KG1 (cell line): ENCODE measurements at regions not wholly inside any gene's neighbourhood (a gene's known extent, or its start where the extent isn't known, plus 50 kb on each side); places are given as distances from the start of the nearest gene placed in this dataset.
"Not testable (repeated sequence)": the region's sequence is repeated elsewhere in the genome, so short reads cannot be mapped to it uniquely, and the experiment has no call there.

ENCODE experiments used
- DNase-seq: peaks from one replicate; lab custom pipeline; 2025; lab: John Stamatoyannopoulos, UW

DNA sequence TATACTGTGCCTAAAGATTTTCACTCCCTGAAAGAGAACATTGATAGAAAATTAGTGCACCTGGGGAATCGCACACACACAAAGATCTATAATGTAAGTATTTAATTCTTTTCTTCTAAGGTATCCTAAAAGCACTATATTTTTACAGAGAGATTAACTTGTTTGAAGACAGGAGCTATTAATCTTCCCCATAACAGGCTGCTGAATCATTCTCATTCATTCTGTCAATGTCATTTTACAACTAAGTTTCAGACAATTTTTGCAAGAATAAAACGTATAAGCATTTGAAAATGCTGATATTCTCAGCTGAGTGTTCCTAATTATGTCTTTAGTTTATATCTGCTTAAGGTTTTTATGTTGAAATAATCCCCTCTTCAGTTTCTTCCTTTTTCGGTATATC, 776.7 kb downstream of the NXPH1 start:
- no peak for DNase-seq

DNA sequence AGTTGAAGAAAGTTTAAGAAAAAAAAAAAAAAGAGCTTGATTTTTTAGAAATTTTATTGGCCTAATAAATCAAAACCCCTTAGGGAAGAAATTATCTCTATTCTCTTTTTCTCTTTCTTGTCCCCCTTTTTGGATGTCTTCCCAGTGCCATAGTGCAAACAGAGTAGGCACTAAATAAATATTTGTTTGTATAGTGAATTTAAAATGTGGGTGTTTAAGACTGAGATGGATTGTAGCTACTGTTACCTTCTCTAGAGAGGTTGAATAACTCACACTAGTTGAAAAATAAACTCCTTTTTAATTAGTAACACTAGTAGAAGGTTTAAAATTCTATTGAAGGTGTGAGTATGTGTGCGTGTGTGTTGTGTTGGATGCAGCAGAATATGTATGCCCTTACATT, 783.8 kb downstream of the NXPH1 start:
- no peak for DNase-seq

DNA sequence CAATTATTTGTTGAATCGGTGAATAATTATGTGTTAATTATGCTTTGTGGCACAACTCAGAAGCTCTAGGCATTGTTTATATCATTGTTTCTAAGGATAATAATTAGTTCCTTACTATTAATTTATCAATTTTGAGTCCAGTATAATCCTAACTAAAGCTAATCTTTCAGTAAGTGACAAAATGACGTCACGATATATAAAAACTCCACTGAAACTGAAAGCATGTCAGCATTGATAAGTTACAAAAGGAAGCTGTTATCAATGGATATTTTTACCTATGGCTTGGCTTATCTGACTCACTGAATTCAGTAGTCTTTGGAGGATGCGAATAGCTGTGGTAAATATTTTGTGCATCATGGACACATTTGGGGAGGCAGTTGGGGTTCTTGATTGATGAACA, 793.1 kb downstream of the NXPH1 start:
- DNase-seq: no peak

DNA sequence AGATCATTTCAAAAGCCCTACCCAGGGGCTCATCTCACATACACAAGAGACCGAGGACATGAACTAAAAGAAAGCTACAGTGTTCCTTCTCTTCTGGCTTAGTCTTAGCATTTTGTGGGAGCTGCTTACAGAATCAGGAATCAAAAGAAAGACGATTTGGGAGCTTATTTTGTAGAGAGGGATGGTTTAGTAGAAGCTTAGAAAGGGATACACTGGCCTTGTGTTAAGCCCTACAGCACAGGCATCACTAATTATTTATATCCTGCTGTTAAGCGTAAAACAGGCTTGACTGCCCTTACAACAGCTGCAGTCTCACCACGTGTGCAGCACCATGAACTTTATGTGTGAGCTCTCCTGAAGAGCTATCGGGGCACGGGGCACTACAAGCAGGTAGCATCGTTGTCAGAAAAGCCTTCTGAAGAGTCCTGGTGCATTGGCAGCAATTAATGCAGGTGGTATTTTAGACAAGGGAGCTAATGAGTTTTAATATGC, 798.3 kb downstream of the NXPH1 start:
- no peak for DNase-seq

DNA sequence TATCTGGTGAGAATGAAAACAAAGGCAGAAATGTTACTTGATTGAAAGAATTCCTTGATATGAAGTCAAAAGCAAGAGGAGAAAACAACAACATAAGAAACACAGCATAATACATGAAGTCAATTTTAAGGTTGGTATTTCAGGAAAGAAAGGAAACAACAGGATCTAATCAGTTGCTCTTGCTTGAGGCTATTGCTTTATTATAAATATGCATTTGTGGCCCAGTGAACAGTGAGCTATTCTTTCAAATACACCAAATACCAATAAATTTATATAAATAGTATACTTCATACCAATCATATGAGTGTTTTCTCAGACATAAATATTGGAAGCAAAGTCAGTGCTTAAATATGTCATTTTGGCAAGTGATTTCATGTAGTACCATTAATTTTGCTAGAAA, 806.6 kb downstream of the NXPH1 start:
- no peak for DNase-seq

DNA sequence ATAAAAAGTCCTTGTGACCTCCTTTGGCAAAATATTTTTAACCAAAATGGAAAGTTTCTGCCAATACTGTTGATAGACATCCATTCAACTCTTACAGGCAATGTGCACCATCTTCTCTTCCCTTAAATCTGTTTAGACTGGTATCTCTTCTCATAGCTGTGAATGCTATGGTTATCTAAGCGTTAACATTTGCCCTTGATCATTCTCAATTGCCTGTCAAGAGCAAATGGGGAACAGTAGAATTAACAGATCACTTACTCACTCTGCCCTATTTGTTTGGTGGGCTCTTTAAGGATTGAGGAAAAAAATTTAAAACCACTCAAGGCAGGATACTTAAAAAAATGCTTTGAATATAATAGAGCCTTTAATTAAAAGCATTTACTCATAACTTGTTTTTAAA, 808.4 kb downstream of the NXPH1 start:
- no peak for DNase-seq

DNA sequence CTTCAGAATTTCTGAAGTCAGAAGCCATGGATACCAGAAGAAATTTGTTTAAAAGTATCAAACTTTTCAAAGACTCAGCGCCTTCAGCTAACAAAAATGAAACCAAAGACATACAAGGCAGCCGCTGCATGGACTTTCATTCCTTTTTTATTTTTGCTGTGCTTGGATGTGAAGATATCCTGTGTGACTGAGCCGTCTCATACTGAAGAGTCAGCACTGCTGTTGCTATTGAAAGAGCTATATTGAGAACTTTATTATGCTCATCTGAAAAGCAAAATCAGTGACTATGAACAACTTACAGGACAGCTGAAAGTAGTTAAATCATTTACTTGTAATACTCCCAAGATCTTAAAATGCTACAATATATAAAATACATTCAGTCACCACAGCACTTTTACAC, 809.2 kb downstream of the NXPH1 start:
- DNase-seq: no peak

DNA sequence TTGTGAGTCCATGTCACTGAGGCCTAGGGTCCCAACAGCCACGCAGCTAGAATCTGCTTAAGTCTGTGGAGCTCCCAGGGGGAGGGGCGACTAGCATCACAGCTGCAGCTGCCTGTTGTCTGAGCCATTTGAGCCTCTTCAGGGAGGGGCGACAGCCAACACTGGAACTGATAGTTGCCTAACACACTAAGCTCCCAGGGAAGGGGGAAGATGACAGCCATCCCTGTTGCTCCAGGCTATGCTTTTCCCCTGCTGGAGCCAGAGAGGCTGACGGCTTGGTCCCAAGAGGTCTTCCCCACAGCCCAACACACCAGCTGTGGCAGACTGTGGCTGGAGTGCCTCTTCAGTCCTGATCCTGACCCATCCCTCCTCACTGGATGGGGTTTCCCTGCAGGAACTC, 817.5 kb downstream of the NXPH1 start:
- DNase-seq: no peak

DNA sequence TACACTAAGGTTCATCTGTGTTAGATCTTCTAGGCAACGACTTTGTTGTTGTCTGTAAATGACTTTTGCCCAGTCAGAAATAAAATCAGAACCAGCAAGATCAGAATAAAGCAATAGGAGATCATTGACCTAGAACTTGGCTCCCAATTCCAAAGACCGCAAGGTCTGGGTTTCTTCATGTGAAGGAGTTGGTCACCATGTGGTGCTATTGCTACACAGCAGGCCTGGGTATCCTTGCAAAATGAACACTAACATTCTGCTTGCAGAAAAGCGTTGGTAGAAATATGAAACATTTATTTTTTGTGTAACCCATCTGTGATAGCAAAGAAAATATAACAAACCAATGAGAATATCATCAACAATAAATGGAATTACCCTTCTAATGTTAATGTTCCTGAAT, 831.0 kb downstream of the NXPH1 start:
- no peak for DNase-seq

DNA sequence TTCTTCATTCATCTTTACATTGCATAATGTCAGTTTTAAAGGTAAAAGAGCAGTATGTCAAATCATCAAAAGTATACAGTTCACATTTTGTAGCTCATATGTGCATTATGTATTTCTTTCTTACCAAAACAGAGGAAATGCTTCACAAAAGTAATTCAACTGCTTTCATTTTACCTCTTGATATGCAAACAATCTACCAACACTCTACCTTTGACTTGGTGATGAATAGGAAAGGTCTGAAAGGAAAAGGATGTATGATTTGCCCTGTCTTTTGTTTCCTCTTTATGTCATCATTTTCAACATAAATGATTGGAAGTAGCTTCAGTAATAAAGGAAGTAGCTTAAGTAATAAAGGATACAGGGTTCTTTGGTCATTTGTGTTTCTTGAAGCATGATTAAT, 846.7 kb downstream of the NXPH1 start:
- DNase-seq: no peak

DNA sequence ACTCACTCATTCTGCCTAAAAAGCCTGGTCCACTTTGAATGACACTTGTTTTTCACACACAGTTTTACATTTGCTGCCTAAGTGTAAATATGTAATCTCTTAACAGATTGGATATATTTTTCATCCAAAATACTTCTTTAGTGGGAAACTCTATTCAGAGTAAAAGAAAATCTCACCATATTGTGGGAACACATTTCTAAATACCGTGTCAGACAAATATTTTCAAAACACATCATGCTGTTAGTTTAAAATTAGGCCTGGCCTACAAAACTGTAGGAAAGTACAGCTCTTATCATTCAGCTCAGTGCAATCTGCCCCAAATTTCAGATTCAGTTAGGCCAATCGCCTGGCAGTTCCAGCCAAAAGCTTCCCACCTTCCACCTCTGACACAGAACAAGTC, 849.8 kb downstream of the NXPH1 start:
- no peak for DNase-seq

DNA sequence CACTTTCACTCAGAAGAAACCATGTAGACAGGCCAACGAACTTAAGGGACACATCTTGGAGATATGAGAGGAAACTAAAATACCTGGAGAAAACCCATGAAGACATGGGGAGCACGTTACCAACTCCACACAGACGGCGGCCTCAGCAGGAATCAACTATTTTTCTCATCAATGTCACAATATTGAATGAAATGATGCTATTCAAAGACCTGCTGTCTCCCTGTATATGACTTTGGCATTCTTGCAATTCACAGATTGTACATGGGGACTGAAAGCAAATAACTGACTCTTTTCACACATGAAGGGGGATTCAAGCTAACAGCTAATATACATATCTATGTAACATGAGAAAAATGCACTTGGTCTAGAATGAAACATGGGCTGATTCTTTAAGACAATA, 869.0 kb downstream of the NXPH1 start:
- no peak for DNase-seq

DNA sequence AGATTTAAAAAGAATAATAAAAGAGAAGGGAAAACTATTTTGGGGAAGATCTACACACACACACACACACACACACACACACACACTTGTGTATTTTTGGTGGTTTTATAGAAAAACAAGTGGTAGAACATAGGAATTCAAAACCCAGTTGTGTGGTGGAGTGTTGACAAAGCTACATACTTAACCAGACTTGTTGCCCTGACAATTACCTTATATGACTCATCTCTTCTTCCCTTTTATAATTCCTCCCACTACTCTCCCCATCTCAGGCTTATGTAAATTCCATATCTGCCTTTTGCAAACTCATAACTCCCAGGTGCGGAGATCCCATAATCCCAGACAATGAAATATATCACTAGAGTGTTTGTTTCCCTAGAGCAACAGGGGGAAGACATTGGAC, 873.7 kb downstream of the NXPH1 start:
- no peak for DNase-seq

DNA sequence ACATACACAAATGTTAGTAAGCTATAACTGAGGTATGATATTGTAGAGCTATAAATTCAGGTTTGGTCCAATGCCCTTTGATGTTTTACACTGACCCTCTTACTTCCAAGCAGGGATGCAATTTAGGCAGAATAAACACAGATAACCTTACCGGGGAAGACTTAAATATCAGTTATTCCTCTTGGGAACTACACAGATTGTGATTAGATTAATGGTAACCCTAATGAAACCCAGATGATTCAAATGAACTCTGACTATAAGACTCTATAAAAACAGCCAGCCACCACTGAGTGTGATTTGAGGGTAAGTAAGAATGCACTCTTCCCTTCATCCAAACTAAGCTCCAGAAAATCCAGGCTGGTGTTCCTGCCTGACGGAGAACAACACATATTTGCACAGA, 891.1 kb downstream of the NXPH1 start:
- no peak for DNase-seq

DNA sequence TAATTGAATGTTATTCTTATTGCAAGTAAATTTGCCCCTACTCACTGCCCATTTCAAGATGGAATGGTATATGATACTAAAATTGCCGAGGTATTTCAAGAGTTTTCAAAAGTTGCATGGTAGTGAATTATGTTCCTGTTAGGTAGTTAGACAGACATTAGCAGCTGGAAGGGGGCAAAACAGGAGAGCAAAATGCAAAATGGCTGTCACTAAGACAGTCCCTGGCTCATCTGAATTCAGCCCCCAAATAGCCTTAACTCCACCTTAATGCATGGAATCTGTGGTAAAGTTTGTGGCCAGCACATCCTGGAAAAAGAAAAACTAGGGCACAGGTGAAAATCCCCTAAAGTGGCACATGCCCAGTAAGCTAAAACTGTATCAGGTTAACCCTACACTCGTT, 894.9 kb downstream of the NXPH1 start:
- DNase-seq: no peak

DNA sequence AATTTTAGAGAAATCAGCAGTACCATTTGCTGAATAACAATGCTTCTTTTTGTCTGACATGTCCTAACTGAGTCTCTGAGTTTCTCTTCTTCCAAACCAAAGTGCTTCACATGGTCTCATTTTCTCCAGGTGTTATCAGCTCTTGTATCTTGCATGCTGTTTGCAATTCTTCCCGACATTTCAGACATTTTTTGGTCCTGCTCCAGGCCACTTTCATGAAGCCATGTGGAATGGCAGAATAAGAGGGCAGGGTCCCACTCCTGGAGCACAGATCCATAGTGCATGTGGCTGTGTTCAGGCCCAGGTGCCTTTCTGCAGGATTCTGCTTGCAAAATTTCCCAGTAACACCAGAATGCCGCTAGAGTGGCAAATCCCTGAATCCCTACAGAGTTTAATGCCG, 916.2 kb downstream of the NXPH1 start:
- DNase-seq: no peak

DNA sequence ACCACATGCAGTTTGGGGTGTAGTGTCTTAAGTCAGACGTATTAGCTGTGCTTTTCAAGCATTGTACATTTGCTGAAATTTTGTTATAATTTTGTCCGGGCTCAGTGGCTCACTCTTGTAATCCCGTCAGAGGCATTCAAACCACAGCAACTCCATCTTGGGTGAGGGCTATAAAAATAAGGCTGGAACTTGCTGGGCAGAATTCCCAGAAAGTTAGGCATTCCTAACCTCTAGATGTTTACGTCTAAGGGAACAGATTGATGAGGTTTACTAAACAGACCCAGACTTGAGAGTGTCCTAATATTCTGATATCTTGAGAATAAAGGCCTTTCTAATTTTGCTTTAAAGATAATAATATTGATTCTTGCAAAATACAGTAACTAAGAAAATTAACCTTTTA, 957.8 kb downstream of the NXPH1 start:
- DNase-seq: no peak

DNA sequence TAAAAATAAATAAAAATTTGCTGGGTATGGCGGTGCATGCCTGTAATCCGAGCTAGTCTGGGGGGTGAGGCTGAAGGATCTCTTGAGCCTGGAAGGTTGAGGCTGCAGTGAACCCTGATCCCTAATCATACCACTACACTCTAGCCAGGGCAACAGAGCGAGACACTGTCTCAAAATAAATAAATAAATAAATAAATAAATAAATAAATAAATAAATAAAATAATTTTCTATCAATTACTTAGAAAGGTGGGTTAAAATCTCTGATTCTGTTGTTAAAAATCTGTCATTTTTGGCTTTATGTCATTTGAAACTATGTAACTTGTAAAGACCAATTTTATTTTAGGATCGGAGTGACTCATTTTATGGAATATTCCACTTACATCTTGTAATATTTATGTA, 958.6 kb downstream of the NXPH1 start:
- DNase-seq: no peak

DNA sequence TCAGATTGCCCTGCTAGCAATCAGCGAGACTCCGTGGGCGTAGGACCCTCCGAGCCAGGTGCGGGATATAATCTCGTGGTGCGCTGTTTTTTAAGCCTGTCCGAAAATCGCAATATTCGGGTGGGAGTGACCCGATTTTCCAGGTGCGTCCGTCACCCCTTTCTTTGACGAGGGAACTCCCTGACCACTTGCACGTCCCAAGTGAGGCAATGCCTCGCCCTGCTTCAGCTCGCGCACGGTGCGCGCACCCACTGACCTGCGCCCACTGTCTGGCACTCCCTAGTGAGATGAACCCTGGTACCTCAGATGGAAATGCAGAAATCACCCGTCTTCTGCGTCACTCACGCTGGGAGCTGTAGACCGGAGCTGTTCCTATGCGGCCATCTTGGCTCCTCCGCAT, 971.0 kb downstream of the NXPH1 start:
- DNase-seq: not testable (repeated sequence)

DNA sequence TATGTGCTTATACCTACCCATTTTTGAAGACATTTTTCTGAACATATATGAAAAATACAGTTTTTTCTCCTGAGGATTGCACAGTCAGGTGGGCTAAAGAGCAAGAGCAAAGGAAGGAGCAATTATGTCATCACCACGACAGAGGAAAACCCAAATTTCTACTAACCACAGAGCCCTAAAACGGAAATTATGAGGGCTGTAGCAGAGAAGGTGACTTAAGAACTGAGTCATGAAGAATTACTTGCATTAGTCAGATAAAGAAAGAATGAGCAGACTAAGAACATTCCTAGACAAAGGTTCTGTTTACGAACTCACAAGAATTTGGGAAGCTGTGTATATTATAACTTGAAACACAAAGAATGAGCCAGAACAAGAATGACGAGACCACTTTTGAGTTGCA, 974.4 kb downstream of the NXPH1 start:
- no peak for DNase-seq

DNA sequence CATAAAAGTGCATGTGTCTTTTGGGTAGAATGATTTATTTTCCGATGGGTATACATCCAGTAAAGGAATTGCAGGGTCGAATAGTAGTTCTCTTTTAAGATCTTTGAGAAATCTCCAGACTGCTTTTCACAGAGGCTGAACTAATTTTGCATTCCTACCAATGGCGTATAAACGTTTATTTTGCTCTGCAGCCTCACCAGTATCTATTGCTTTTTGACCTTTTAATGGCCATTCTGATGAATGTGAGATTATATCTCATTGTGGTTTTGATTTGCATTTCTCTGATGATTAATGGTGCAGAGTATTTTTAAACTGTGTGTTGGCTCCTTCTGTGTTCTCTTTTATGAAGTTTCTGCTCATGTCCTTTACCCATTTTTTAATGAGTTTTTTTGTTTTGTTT, 1020.1 kb downstream of the NXPH1 start:
- no peak for DNase-seq

DNA sequence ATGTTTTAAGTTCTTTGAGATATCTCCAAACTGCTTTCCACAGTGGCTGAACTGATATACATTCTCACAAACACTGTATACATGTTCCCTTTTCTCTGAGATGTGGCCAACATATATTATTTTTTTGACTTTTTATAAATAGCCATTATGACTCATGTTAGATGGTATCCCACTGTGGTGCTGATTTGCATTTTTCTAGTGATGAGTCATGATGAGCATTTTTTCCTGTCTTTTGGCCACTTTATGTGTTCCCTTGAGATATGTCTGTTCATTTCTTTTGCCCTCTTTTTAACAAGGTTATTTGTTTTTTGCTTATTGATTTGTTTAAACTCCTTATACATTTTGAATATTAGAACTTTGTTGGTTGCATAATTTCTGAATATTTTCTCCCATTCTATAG, 1055.1 kb downstream of the NXPH1 start:
- DNase-seq: no peak

DNA sequence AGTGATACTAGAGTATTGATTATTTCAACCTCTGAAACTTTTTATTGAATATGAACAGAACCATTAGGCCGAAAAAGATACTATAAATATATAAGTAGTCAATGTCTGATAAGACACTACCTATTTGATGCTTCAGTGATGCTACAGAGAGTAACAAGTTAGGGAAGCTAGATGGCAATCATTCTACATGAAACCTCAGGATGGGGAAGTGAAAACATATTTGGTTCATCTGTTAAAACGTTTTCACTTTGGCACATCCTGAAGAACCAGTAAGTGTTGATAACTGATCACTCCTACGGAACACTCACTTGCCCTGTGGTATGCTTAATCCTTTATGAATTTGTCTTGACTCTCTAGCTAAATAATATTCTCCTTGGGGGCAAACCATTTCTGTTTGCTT, 1064.9 kb downstream of the NXPH1 start:
- DNase-seq: no peak

DNA sequence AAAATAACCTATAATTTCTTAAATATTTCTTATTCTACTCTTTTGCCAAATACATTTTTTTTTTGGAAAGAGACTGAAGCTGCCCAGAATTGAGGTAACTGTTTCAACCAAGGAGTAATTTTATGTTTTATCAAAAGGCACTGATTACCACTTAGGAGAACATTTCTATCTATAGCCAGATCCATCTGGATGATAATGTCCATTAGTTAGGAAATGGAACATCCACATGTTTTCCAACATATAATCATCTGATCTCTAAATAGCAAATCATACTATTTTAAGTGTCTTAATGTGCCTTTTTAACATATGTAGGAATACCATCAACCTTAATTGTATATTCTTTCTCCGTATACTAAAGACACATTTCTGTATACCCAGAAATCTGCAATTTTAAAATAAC, 1068.9 kb downstream of the NXPH1 start:
- no peak for DNase-seq

DNA sequence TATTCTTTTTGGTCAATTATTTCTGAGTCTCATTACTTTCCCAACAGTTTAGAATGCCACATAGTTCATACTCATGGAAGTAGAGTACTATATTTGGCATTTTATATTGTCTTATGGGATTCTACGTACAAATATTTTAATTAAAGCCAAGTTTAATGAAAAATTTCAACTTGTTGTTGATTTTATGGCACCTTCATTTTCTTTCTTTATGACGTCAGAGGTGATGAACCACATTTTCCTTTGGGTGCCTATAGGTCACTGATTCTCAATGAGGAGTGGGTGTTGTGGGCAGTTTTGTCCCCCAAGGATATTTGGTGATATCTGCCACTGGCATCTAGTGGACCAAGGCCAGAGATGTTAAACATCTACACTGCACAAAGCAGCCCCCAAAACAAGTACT, 1071.3 kb downstream of the NXPH1 start:
- no peak for DNase-seq
